ENCODE measurements at regions not wholly inside any gene's neighbourhood (a gene's known extent, or its start where the extent isn't known, plus 50 kb on each side); places are given as distances from the start of the nearest gene placed in this dataset.

- Histone ChIP-seq H3K4me1 (ENCODE audit: control insufficient read depth, insufficient read depth, low read length) (peaks cover 18% of the 10 kb centered on the region), H3K36me3 (ENCODE audit: control insufficient read depth, insufficient read depth, low read length) (no peaks in the 10 kb centered on the region), H3K9me3 (ENCODE audit: control insufficient read depth, insufficient read depth, low read length) (no peaks in the 10 kb centered on the region), H3K4me3 (ENCODE audit: low read depth, low read length) (no peak overlapping the region), H3K27ac (ENCODE audit: low read depth, low read length) (no peak overlapping the region), H3K27me3 (ENCODE audit: control insufficient read depth, insufficient read depth, low read length) (no peaks in the 10 kb centered on the region)
- DNase-seq (ENCODE audit: low read depth in 4 of 6, low spot score in 6 of 6), result no peak
- 88% methylated on average over 13 of the region's 13 CpGs for WGBS (ENCODE audit: insufficient coverage)
These were observed 148.6 kb upstream of the ZNF507 start for GRCh38 chr19:32196690-32197420.

GRCh38 chr19:32197896-32198882 is 147.2 kb upstream of the ZNF507 start:
- H3K4me3 ChIP-seq (ENCODE audit: low read depth, low read length), result no peak overlapping the region
- no peaks in the 10 kb centered on the region for H3K27me3 ChIP-seq (ENCODE audit: control insufficient read depth, insufficient read depth, low read length)
- H3K27ac ChIP-seq (ENCODE audit: low read depth, low read length), result no peak overlapping the region
- 79% methylated on average over 7 of the region's 13 CpGs for WGBS (ENCODE audit: insufficient coverage)
- no peaks in the 10 kb centered on the region for H3K9me3 ChIP-seq (ENCODE audit: control insufficient read depth, insufficient read depth, low read length)
- H3K4me1 ChIP-seq (ENCODE audit: control insufficient read depth, insufficient read depth, low read length), result peaks cover 20% of the 10 kb centered on the region
- DNase-seq (ENCODE audit: low read depth in 4 of 6, low spot score in 6 of 6), result no peak
- no peaks in the 10 kb centered on the region for H3K36me3 ChIP-seq (ENCODE audit: control insufficient read depth, insufficient read depth, low read length)

GRCh38 chr19:32199501-32200040 is 145.8 kb upstream of the ZNF507 start:
- Histone ChIP-seq H3K9me3 (ENCODE audit: control insufficient read depth, insufficient read depth, low read length) (no peaks in the 10 kb centered on the region), H3K36me3 (ENCODE audit: control insufficient read depth, insufficient read depth, low read length) (no peaks in the 10 kb centered on the region), H3K4me1 (ENCODE audit: control insufficient read depth, insufficient read depth, low read length) (peaks cover 20% of the 10 kb centered on the region), H3K27ac (ENCODE audit: low read depth, low read length) (no peak overlapping the region), H3K27me3 (ENCODE audit: control insufficient read depth, insufficient read depth, low read length) (no peaks in the 10 kb centered on the region), H3K4me3 (ENCODE audit: low read depth, low read length) (no peak overlapping the region)
- 81% methylated on average over 6 of the region's 10 CpGs for WGBS (ENCODE audit: insufficient coverage)
- no peak for DNase-seq (ENCODE audit: low read depth in 4 of 6, low spot score in 6 of 6)

GRCh38 chr19:32200312-32201038 is 144.9 kb upstream of the ZNF507 start:
- WGBS (ENCODE audit: insufficient coverage), result 65% methylated on average over 6 of the region's 9 CpGs
- H3K9me3 ChIP-seq (ENCODE audit: control insufficient read depth, insufficient read depth, low read length), result no peaks in the 10 kb centered on the region
- no peaks in the 10 kb centered on the region for H3K36me3 ChIP-seq (ENCODE audit: control insufficient read depth, insufficient read depth, low read length)
- H3K4me3 ChIP-seq (ENCODE audit: low read depth, low read length), result no peak overlapping the region
- no peaks in the 10 kb centered on the region for H3K27me3 ChIP-seq (ENCODE audit: control insufficient read depth, insufficient read depth, low read length)
- DNase-seq (ENCODE audit: low read depth in 4 of 6, low spot score in 6 of 6), result peak in 2 of 6 donors; percentile 17 to 66
- H3K27ac ChIP-seq (ENCODE audit: low read depth, low read length), result no peak overlapping the region
- H3K4me1 ChIP-seq (ENCODE audit: control insufficient read depth, insufficient read depth, low read length), result peaks cover 20% of the 10 kb centered on the region

- Histone ChIP-seq H3K9me3 (ENCODE audit: control insufficient read depth, insufficient read depth, low read length) (no peaks in the 10 kb centered on the region), H3K36me3 (ENCODE audit: control insufficient read depth, insufficient read depth, low read length) (no peaks in the 10 kb centered on the region), H3K4me3 (ENCODE audit: low read depth, low read length) (no peak overlapping the region), H3K27me3 (ENCODE audit: control insufficient read depth, insufficient read depth, low read length) (no peaks in the 10 kb centered on the region), H3K4me1 (ENCODE audit: control insufficient read depth, insufficient read depth, low read length) (peaks cover 20% of the 10 kb centered on the region), H3K27ac (ENCODE audit: low read depth, low read length) (no peak overlapping the region)
- DNase-seq (ENCODE audit: low read depth in 4 of 6, low spot score in 6 of 6), result no peak
- 86% methylated on average over 2 of the region's 2 CpGs for WGBS (ENCODE audit: insufficient coverage)
These were observed 144.2 kb upstream of the ZNF507 start for GRCh38 chr19:32201211-32201610.

- peak in 1 of 6 donors; percentile 37 for DNase-seq (ENCODE audit: low read depth in 4 of 6, low spot score in 6 of 6)
These were observed 143.8 kb upstream of the ZNF507 start for GRCh38 chr19:32201636-32202051.

GRCh38 chr19:32202244-32202643 is 143.2 kb upstream of the ZNF507 start:
- peaks cover 20% of the 10 kb centered on the region for H3K4me1 ChIP-seq (ENCODE audit: control insufficient read depth, insufficient read depth, low read length)
- 98% methylated on average over 4 of the region's 5 CpGs for WGBS (ENCODE audit: insufficient coverage)

More at GRCh38 chr19:32201636-32202051, 143.8 kb upstream of the ZNF507 start:
- Histone ChIP-seq H3K9me3 (ENCODE audit: control insufficient read depth, insufficient read depth, low read length) (no peaks in the 10 kb centered on the region), H3K4me1 (ENCODE audit: control insufficient read depth, insufficient read depth, low read length) (peaks cover 20% of the 10 kb centered on the region), H3K27ac (ENCODE audit: low read depth, low read length) (no peak overlapping the region), H3K36me3 (ENCODE audit: control insufficient read depth, insufficient read depth, low read length) (no peaks in the 10 kb centered on the region), H3K4me3 (ENCODE audit: low read depth, low read length) (no peak overlapping the region), H3K27me3 (ENCODE audit: control insufficient read depth, insufficient read depth, low read length) (no peaks in the 10 kb centered on the region)
- 53% methylated on average over 10 of the region's 15 CpGs for WGBS (ENCODE audit: insufficient coverage)

GRCh38 chr19:32203161-32203560 is 142.2 kb upstream of the ZNF507 start:
- Histone ChIP-seq H3K36me3 (ENCODE audit: control insufficient read depth, insufficient read depth, low read length) (no peaks in the 10 kb centered on the region), H3K27me3 (ENCODE audit: control insufficient read depth, insufficient read depth, low read length) (no peaks in the 10 kb centered on the region), H3K4me3 (ENCODE audit: low read depth, low read length) (no peak overlapping the region), H3K4me1 (ENCODE audit: control insufficient read depth, insufficient read depth, low read length) (peaks cover 20% of the 10 kb centered on the region), H3K27ac (ENCODE audit: low read depth, low read length) (no peak overlapping the region), H3K9me3 (ENCODE audit: control insufficient read depth, insufficient read depth, low read length) (no peaks in the 10 kb centered on the region)
- DNase-seq (ENCODE audit: low read depth in 4 of 6, low spot score in 6 of 6), result no peak
- WGBS (ENCODE audit: insufficient coverage), result 95% methylated on average over 6 of the region's 6 CpGs

More at GRCh38 chr19:32202244-32202643, 143.2 kb upstream of the ZNF507 start:
- no peak overlapping the region for H3K27ac ChIP-seq (ENCODE audit: low read depth, low read length)
- no peak for DNase-seq (ENCODE audit: low read depth in 4 of 6, low spot score in 6 of 6)
- no peaks in the 10 kb centered on the region for H3K36me3 ChIP-seq (ENCODE audit: control insufficient read depth, insufficient read depth, low read length)
- H3K9me3 ChIP-seq (ENCODE audit: control insufficient read depth, insufficient read depth, low read length), result no peaks in the 10 kb centered on the region
- no peak overlapping the region for H3K4me3 ChIP-seq (ENCODE audit: low read depth, low read length)
- H3K27me3 ChIP-seq (ENCODE audit: control insufficient read depth, insufficient read depth, low read length), result no peaks in the 10 kb centered on the region

GRCh38 chr19:32206065-32206464 is 139.3 kb upstream of the ZNF507 start:
- peaks cover 6% of the 10 kb centered on the region for H3K4me1 ChIP-seq (ENCODE audit: control insufficient read depth, insufficient read depth, low read length)
- no peak for DNase-seq (ENCODE audit: low read depth in 4 of 6, low spot score in 6 of 6)
- peaks cover 3% of the 10 kb centered on the region for H3K9me3 ChIP-seq (ENCODE audit: control insufficient read depth, insufficient read depth, low read length)
- 59% methylated on average over 3 of the region's 5 CpGs for WGBS (ENCODE audit: insufficient coverage)
- H3K27ac ChIP-seq (ENCODE audit: low read depth, low read length), result no peak overlapping the region
- H3K36me3 ChIP-seq (ENCODE audit: control insufficient read depth, insufficient read depth, low read length), result no peaks in the 10 kb centered on the region
- H3K27me3 ChIP-seq (ENCODE audit: control insufficient read depth, insufficient read depth, low read length), result no peaks in the 10 kb centered on the region
- H3K4me3 ChIP-seq (ENCODE audit: low read depth, low read length), result no peak overlapping the region

All from spinal cord (tissue), 9 donors.